ENCODE measurements at regions not wholly inside any gene's neighbourhood (a gene's known extent, or its start where the extent isn't known, plus 50 kb on each side); places are given as distances from the start of the nearest gene placed in this dataset.

- Histone ChIP-seq H3K4me3 (no peak overlapping the region), H3K36me3 (no peaks in the 10 kb centered on the region), H3K27ac (no peak overlapping the region), H3K27me3 (no peaks in the 10 kb centered on the region), H3K9me3 (no peaks in the 10 kb centered on the region), H3K4me1 (no peaks in the 10 kb centered on the region)
- 78% methylated on average over 5 of the region's 5 CpGs for WGBS
- TF ChIP-seq POLR2AphosphoS5 (IDR thresholded peaks at IDR 0.05) (no peak), EP300 (IDR thresholded peaks at IDR 0.05) (no peak), CTCF (IDR thresholded peaks at IDR 0.05) (no peak), POLR2A (IDR thresholded peaks at IDR 0.05) (no peak)
- DNase-seq (ENCODE audit: low spot score in 2 of 2): no peak
Observed at GRCh38 chr5:28403846-28404245, 1365.5 kb upstream of the CDH9 start.

- 81% methylated on average over 3 of the region's 3 CpGs for WGBS
- Histone ChIP-seq H3K36me3 (no peaks in the 10 kb centered on the region), H3K27me3 (no peaks in the 10 kb centered on the region), H3K4me3 (no peak overlapping the region), H3K4me1 (no peaks in the 10 kb centered on the region), H3K9me3 (no peaks in the 10 kb centered on the region), H3K27ac (no peak overlapping the region)
- TF ChIP-seq POLR2AphosphoS5 (IDR thresholded peaks at IDR 0.05): no peak
- no peak for TF ChIP-seq POLR2A (IDR thresholded peaks at IDR 0.05)
- TF ChIP-seq CTCF (IDR thresholded peaks at IDR 0.05): no peak
- no peak for TF ChIP-seq EP300 (IDR thresholded peaks at IDR 0.05)
- DNase-seq (ENCODE audit: low spot score in 2 of 2): no peak
Observed at GRCh38 chr5:28402590-28403301, 1364.4 kb upstream of the CDH9 start.

DNA sequence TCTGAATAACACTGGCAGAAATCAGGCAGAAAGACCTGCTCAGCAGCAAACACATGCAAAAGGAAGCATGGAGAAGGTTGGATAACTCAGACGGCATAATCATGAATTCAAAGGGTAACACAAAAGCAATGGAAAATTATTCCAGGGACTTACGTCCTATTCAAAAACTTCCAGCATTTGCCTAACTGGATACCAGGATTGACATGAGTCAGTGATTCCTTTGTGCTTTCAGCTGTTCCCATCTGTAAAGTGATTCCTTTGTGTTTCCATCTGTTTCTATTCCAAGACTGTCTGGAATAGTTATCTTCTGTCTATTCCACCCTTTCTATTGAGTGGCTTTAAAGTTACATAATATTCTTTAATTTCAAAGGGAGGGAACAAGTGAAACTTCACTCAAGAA, 1361.7 kb upstream of the CDH9 start:
- H3K9me3 ChIP-seq: no peaks in the 10 kb centered on the region
- no peak for DNase-seq (ENCODE audit: low spot score in 2 of 2)
- H3K4me3 ChIP-seq: no peak overlapping the region
- H3K27me3 ChIP-seq: no peaks in the 10 kb centered on the region
- no peak for TF ChIP-seq CTCF (IDR thresholded peaks at IDR 0.05)
- TF ChIP-seq POLR2A (IDR thresholded peaks at IDR 0.05): no peak
- TF ChIP-seq POLR2AphosphoS5 (IDR thresholded peaks at IDR 0.05): no peak
- no peak for TF ChIP-seq EP300 (IDR thresholded peaks at IDR 0.05)
- 50% methylated on average over 2 of the region's 2 CpGs for WGBS
- no peaks in the 10 kb centered on the region for H3K4me1 ChIP-seq
- no peak overlapping the region for H3K27ac ChIP-seq
- no peaks in the 10 kb centered on the region for H3K36me3 ChIP-seq

DNA sequence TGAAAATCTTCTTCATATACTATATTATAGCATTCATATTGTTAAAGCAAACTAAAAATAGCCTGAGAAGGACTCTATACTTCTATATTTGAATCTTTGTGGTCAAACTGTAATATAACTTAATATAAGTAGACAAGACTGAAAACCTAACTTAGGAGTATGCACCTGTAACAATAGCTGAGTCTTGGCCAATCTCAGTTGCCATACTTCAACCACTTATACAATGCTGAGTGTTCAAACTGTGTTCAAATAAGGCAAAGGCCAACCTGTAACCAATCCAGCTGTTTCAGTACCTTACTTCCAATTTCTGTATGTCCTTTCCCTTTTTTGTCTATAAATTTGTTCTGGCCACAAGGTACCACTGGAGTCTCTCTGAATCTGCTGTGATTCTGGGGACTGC, 1360.8 kb upstream of the CDH9 start:
- DNase-seq (ENCODE audit: low spot score in 2 of 2): no peak
- Histone ChIP-seq H3K4me3 (no peak overlapping the region), H3K4me1 (no peaks in the 10 kb centered on the region), H3K27me3 (no peaks in the 10 kb centered on the region), H3K36me3 (no peaks in the 10 kb centered on the region), H3K27ac (no peak overlapping the region), H3K9me3 (no peaks in the 10 kb centered on the region)
- TF ChIP-seq CTCF (IDR thresholded peaks at IDR 0.05): no peak
- TF ChIP-seq EP300 (IDR thresholded peaks at IDR 0.05): no peak
- no peak for TF ChIP-seq POLR2AphosphoS5 (IDR thresholded peaks at IDR 0.05)
- no peak for TF ChIP-seq POLR2A (IDR thresholded peaks at IDR 0.05)

- no peak for TF ChIP-seq CTCF (IDR thresholded peaks at IDR 0.05)
- TF ChIP-seq POLR2A (IDR thresholded peaks at IDR 0.05): no peak
- no peak for TF ChIP-seq EP300 (IDR thresholded peaks at IDR 0.05)
- TF ChIP-seq POLR2AphosphoS5 (IDR thresholded peaks at IDR 0.05): no peak
- no peak for DNase-seq (ENCODE audit: low spot score in 2 of 2)
- Histone ChIP-seq H3K27ac (no peak overlapping the region), H3K4me1 (no peaks in the 10 kb centered on the region), H3K27me3 (no peaks in the 10 kb centered on the region), H3K4me3 (no peak overlapping the region), H3K36me3 (no peaks in the 10 kb centered on the region), H3K9me3 (no peaks in the 10 kb centered on the region)
- 64% methylated on average over 3 of the region's 3 CpGs for WGBS
Observed at GRCh38 chr5:28398185-28398584, 1359.8 kb upstream of the CDH9 start.
